Naive thymus-derived CD8-positive, alpha-beta T cell (primary cell): ENCODE measurements at regions not wholly inside any gene's neighbourhood (a gene's known extent, or its start where the extent isn't known, plus 50 kb on each side); places are given as distances from the start of the nearest gene placed in this dataset.

Source experiments
- ATAC-seq, 2 donors: fragments of 150-1000 bp; cut with Tn5 transposase in 1 of 2; sonication (Bioruptor Pico), chemical (Tn5 transposase) in 1 of 2; 1 replicate in 1 of 2; 2 replicates in 1 of 2; pipeline ENCODE4 v1.10.0; 2021; ENCODE audit warnings: mild to moderate bottlenecking in 2 of 2, moderate library complexity in 2 of 2
- POLR2A ChIA-PET: fragments of 350-600 bp; sonication (Branson Sonifier 250); formaldehyde crosslinking; loops from one replicate; lab custom pipeline; 2021; ENCODE audit warnings: antibody characterized with exemption; lab: Charles Lee
- DNase-seq, 10 donors: peaks; one replicate each; pipeline versions ENCODE4 v3.0.0 to v3.0.0-alpha.2; 2020 to 2022
- H3K27ac Mint-ChIP-seq, 10 donors: one replicate each; pipeline ENCODE4 v1.8.0; 2020 to 2022; ENCODE audit warnings: mild to moderate bottlenecking in 10 of 10, mixed read lengths in 10 of 10, moderate library complexity in 4 of 10, inconsistent platforms in 1 of 10
- H3K27me3 Mint-ChIP-seq, 5 donors: one replicate each; pipeline ENCODE4 v1.8.0; 2021 to 2022; ENCODE audit warnings: mixed read lengths in 5 of 5
- H3K36me3 Mint-ChIP-seq, 3 donors: one replicate each; pipeline ENCODE4 v1.8.0; 2020 to 2022; ENCODE audit warnings: mixed read lengths in 3 of 3, mild to moderate bottlenecking in 2 of 3, inconsistent platforms in 1 of 3
- H3K4me1 Mint-ChIP-seq, 4 donors: one replicate each; pipeline ENCODE4 v1.8.0; 2021 to 2022; ENCODE audit warnings: mixed read lengths in 4 of 4
- H3K4me3 Mint-ChIP-seq, 10 donors: one replicate each; pipeline ENCODE4 v1.8.0; 2020 to 2022; ENCODE audit warnings: mild to moderate bottlenecking in 10 of 10, mixed read lengths in 10 of 10, moderate library complexity in 6 of 10, inconsistent platforms in 1 of 10
- H3K9me3 Mint-ChIP-seq, 9 donors: one replicate each; pipeline ENCODE4 v1.8.0; 2020 to 2022; ENCODE audit warnings: mixed read lengths in 9 of 9, mild to moderate bottlenecking in 3 of 9, inconsistent platforms in 1 of 9, moderate library complexity in 1 of 9

GRCh38 chr18:77894060-77894459 is 644.4 kb downstream of the GALR1 start:
- POLR2A ChIA-PET: no interaction called here
- no peak overlapping the region for H3K27ac Mint-ChIP-seq
- no peaks in the 10 kb centered on the region for H3K4me1 Mint-ChIP-seq
- peaks cover 0 to 6% (median 0%) of the 10 kb centered on the region in 9 donors for H3K9me3 Mint-ChIP-seq
- no peak for DNase-seq
- peaks cover 12 to 39% (median 22%) of the 10 kb centered on the region in 5 donors for H3K27me3 Mint-ChIP-seq
- no peak overlapping the region for H3K4me3 Mint-ChIP-seq
- ATAC-seq: no peak
- peaks cover 0 to 4% (median 0%) of the 10 kb centered on the region in 3 donors for H3K36me3 Mint-ChIP-seq

GRCh38 chr18:77895250-77895649 is 645.6 kb downstream of the GALR1 start:
- POLR2A ChIA-PET: no interaction called here
- peaks cover 12 to 45% (median 25%) of the 10 kb centered on the region in 5 donors for H3K27me3 Mint-ChIP-seq
- H3K36me3 Mint-ChIP-seq: no peaks in the 10 kb centered on the region
- ATAC-seq (no peak), DNase-seq (no peak)
- H3K9me3 Mint-ChIP-seq: peaks cover 0 to 2% (median 0%) of the 10 kb centered on the region in 9 donors
- H3K27ac Mint-ChIP-seq: no peak overlapping the region
- H3K4me3 Mint-ChIP-seq: no peak overlapping the region
- peaks cover 3 to 8% (median 5%) of the 10 kb centered on the region in 4 donors for H3K4me1 Mint-ChIP-seq

GRCh38 chr18:77896586-77897252 is 647.1 kb downstream of the GALR1 start:
- DNase-seq (no peak), ATAC-seq (no peak)
- Mint-ChIP-seq H3K36me3 (no peaks in the 10 kb centered on the region), H3K4me1 (peaks cover 3 to 8% (median 6%) of the 10 kb centered on the region in 4 donors), H3K27me3 (peaks cover 9 to 45% (median 25%) of the 10 kb centered on the region in 5 donors), H3K9me3 (no peaks in the 10 kb centered on the region), H3K4me3 (no peak overlapping the region), H3K27ac (no peak overlapping the region)
- POLR2A ChIA-PET: no interaction called here

- peaks cover 3 to 8% (median 6%) of the 10 kb centered on the region in 4 donors for H3K4me1 Mint-ChIP-seq
- H3K4me3 Mint-ChIP-seq: no peak overlapping the region
- H3K36me3 Mint-ChIP-seq: no peaks in the 10 kb centered on the region
- DNase-seq: no peak
- H3K27ac Mint-ChIP-seq: no peak overlapping the region
- H3K27me3 Mint-ChIP-seq: peaks cover 9 to 45% (median 25%) of the 10 kb centered on the region in 5 donors
- ATAC-seq: no peak
- no peaks in the 10 kb centered on the region for H3K9me3 Mint-ChIP-seq
- POLR2A ChIA-PET: no interaction called here
Measured at GRCh38 chr18:77897606-77898005, 648.0 kb downstream of the GALR1 start.

- H3K4me1 Mint-ChIP-seq: peaks cover 3 to 8% (median 6%) of the 10 kb centered on the region in 4 donors
- H3K27ac Mint-ChIP-seq: no peak overlapping the region
- H3K4me3 Mint-ChIP-seq: peak overlapping the region in 9 of 10 donors; percentile 49 to 79 (median 65)
- DNase-seq (peak; percentile 29 to 70 (median 60)), ATAC-seq (peak; percentile 96 to 98)
- POLR2A ChIA-PET: no interaction called here
- H3K27me3 Mint-ChIP-seq: peaks cover 2 to 35% (median 15%) of the 10 kb centered on the region in 5 donors
- no peaks in the 10 kb centered on the region for H3K36me3 Mint-ChIP-seq
- no peaks in the 10 kb centered on the region for H3K9me3 Mint-ChIP-seq
Measured at GRCh38 chr18:77899972-77900754, 650.5 kb downstream of the GALR1 start.

GRCh38 chr18:77905011-77905410 is 655.4 kb downstream of the GALR1 start:
- Mint-ChIP-seq H3K27me3 (peaks cover 0 to 14% (median 4%) of the 10 kb centered on the region in 5 donors), H3K27ac (no peak overlapping the region), H3K9me3 (no peaks in the 10 kb centered on the region), H3K4me3 (no peak overlapping the region), H3K4me1 (peaks cover 0 to 2% (median 2%) of the 10 kb centered on the region in 4 donors), H3K36me3 (no peaks in the 10 kb centered on the region)
- POLR2A ChIA-PET: no interaction called here
- DNase-seq: no peak
- no peak for ATAC-seq

GRCh38 chr18:77905449-77906055 is 655.9 kb downstream of the GALR1 start:
- Mint-ChIP-seq H3K27me3 (peaks cover 0 to 14% (median 3%) of the 10 kb centered on the region in 5 donors), H3K4me1 (peaks cover 0 to 2% (median 0%) of the 10 kb centered on the region in 4 donors), H3K27ac (no peak overlapping the region), H3K4me3 (no peak overlapping the region), H3K36me3 (no peaks in the 10 kb centered on the region), H3K9me3 (no peaks in the 10 kb centered on the region)
- POLR2A ChIA-PET: no interaction called here
- no peak for ATAC-seq
- DNase-seq: no peak

- DNase-seq (no peak), ATAC-seq (no peak)
- Mint-ChIP-seq H3K36me3 (no peaks in the 10 kb centered on the region), H3K9me3 (no peaks in the 10 kb centered on the region), H3K4me1 (peaks cover 0 to 2% (median 0%) of the 10 kb centered on the region in 4 donors), H3K4me3 (no peak overlapping the region), H3K27ac (no peak overlapping the region), H3K27me3 (peaks cover 0 to 16% (median 10%) of the 10 kb centered on the region in 5 donors)
- POLR2A ChIA-PET: no interaction called here
Measured at GRCh38 chr18:77906103-77906892, 656.6 kb downstream of the GALR1 start.

- Mint-ChIP-seq H3K27me3 (peaks cover 0 to 20% (median 11%) of the 10 kb centered on the region in 5 donors), H3K4me3 (no peak overlapping the region), H3K4me1 (peaks cover 0 to 2% (median 0%) of the 10 kb centered on the region in 4 donors), H3K9me3 (peaks cover 0 to 2% (median 0%) of the 10 kb centered on the region in 9 donors), H3K36me3 (no peaks in the 10 kb centered on the region), H3K27ac (no peak overlapping the region)
- POLR2A ChIA-PET: no interaction called here
- no peak for ATAC-seq
- no peak for DNase-seq
Measured at GRCh38 chr18:77910347-77910746, 660.7 kb downstream of the GALR1 start.

GRCh38 chr18:77911971-77912605 is 662.4 kb downstream of the GALR1 start:
- H3K4me3 Mint-ChIP-seq: no peak overlapping the region
- no peak overlapping the region for H3K27ac Mint-ChIP-seq
- DNase-seq (no peak), ATAC-seq (no peak)
- H3K36me3 Mint-ChIP-seq: no peaks in the 10 kb centered on the region
- H3K4me1 Mint-ChIP-seq: no peaks in the 10 kb centered on the region
- peaks cover 0 to 19% (median 6%) of the 10 kb centered on the region in 5 donors for H3K27me3 Mint-ChIP-seq
- H3K9me3 Mint-ChIP-seq: peaks cover 0 to 2% (median 0%) of the 10 kb centered on the region in 9 donors
- POLR2A ChIA-PET: no interaction called here

- no peak overlapping the region for H3K4me3 Mint-ChIP-seq
- no peak for ATAC-seq
- H3K27me3 Mint-ChIP-seq: peaks cover 3 to 10% (median 7%) of the 10 kb centered on the region in 5 donors
- POLR2A ChIA-PET: no interaction called here
- no peaks in the 10 kb centered on the region for H3K9me3 Mint-ChIP-seq
- H3K36me3 Mint-ChIP-seq: no peaks in the 10 kb centered on the region
- H3K27ac Mint-ChIP-seq: no peak overlapping the region
- no peak for DNase-seq
- no peaks in the 10 kb centered on the region for H3K4me1 Mint-ChIP-seq
Measured at GRCh38 chr18:77918730-77919129, 669.1 kb downstream of the GALR1 start.

- no peak for ATAC-seq
- no peaks in the 10 kb centered on the region for H3K4me1 Mint-ChIP-seq
- peaks cover 5 to 19% (median 9%) of the 10 kb centered on the region in 5 donors for H3K27me3 Mint-ChIP-seq
- POLR2A ChIA-PET: no interaction called here
- H3K9me3 Mint-ChIP-seq: no peaks in the 10 kb centered on the region
- no peak for DNase-seq
- H3K27ac Mint-ChIP-seq: no peak overlapping the region
- H3K4me3 Mint-ChIP-seq: no peak overlapping the region
- no peaks in the 10 kb centered on the region for H3K36me3 Mint-ChIP-seq
Measured at GRCh38 chr18:77919923-77920322, 670.3 kb downstream of the GALR1 start.
